ENCODE measurements at regions not wholly inside any gene's neighbourhood (a gene's known extent, or its start where the extent isn't known, plus 50 kb on each side); places are given as distances from the start of the nearest gene placed in this dataset.

DNA sequence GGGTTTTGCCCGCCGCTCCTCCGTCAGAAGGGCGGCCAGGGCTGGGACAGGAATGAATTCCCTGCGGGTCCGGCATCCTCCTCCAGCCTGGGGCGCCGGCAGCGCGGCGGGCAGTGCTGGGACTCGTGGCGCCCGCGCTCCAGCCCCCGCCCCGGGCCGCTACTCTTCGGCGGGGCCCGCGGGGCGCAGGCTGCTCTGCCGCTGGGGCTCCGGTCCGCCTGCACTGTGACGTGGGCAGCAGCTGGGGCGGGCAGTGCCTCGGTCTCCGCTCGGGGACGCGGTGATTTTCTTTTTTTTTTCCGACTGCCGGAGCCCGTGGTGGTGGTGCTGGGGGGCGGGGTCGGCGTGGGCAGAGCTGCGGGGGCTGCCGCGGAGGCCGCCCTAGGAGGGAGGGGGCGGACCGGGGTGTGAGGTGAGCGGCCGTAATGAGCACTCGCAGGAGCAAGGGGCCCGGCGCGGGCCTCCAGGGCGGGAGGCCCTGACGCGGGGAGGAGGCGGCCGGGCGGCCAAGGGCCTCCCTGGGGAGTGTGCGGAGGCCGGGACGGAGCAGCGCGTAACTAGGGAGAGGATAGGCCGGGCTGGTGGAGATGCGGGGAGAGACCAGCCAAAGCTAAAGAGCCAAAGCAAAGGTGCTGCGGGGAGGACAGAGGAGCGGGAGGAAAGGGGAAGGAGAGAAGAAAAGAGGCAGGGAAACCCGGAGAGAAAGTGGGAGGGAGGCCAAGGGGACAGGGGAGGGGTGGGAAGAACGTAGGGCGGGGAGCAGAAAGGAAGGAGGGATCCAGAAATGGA lies 73.3 kb upstream of the ZBED5 start (continued):
- TF ChIP-seq CHD7 (IDR thresholded peaks at IDR 0.05; ENCODE audit: insufficient replicate concordance, low read length) (no peak), SUZ12 (IDR thresholded peaks at IDR 0.05; ENCODE audit: low read length) (no peak), USF2 (IDR thresholded peaks at IDR 0.05; ENCODE audit: low read length) (no peak), ASH2L (IDR thresholded peaks at IDR 0.05; ENCODE audit: low read length) (peak; percentile 34), CHD1 (IDR thresholded peaks at IDR 0.05; ENCODE audit: low read depth, low read length) (no peak), POU5F1 (IDR thresholded peaks at IDR 0.05; ENCODE audit: low read depth, low read length) (no peak), RFX5 (IDR thresholded peaks at IDR 0.05; ENCODE audit: borderline replicate concordance, low read depth, low read length) (no peak), NRF1 (IDR thresholded peaks at IDR 0.05; ENCODE audit: low read depth, low read length) (no peak), HDAC6 (IDR thresholded peaks at IDR 0.05; ENCODE audit: low read depth, low read length) (no peak), TCF12 (IDR thresholded peaks at IDR 0.05; ENCODE audit: low read depth, low read length) (0 out of 2 replicates have a peak, but pooled peaks have one; percentile 13)

All from H1 (cell line).